GM12864 (cell line): ENCODE measurements at regions not wholly inside any gene's neighbourhood (a gene's known extent, or its start where the extent isn't known, plus 50 kb on each side); places are given as distances from the start of the nearest gene placed in this dataset.

Experiments used
- DNase-seq: peaks from one replicate; pipeline ENCODE4 v3.0.0-alpha.2; 2011; ENCODE audit warnings: low read depth
- H3K4me3 ChIP-seq: 2 replicates; pipeline ENCODE4 v1.5.1; 2011; ENCODE audit warnings: mild to moderate bottlenecking, low read depth, low read length, control low read depth
- CTCF ChIP-seq: IDR thresholded peaks from 2 replicates; pipeline ENCODE4 v1.5.1; 2011; ENCODE audit warnings: low read depth, mild to moderate bottlenecking, moderate library complexity, low read length, control low read depth, inconsistent platforms; ENCODE audit errors: missing control alignments

- no peak for DNase-seq
- no peak for TF ChIP-seq CTCF
- no peak overlapping the region for H3K4me3 ChIP-seq
These were observed 209.9 kb downstream of the COL4A1 start for GRCh38 chr13:110097013-110097412.

GRCh38 chr13:110092831-110093247, 214.1 kb downstream of the COL4A1 start:
- H3K4me3 ChIP-seq = no peak overlapping the region
- no peak for TF ChIP-seq CTCF
- no peak for DNase-seq

- peak; percentile 30 for TF ChIP-seq CTCF
- H3K4me3 ChIP-seq = no peak overlapping the region
- no peak for DNase-seq
These were observed 217.1 kb downstream of the COL4A1 start for GRCh38 chr13:110089815-110090214.

- H3K4me3 ChIP-seq = no peak overlapping the region
- no peak for TF ChIP-seq CTCF
- DNase-seq = no peak
These were observed 217.9 kb downstream of the COL4A1 start for GRCh38 chr13:110089100-110089499.

- no peak for DNase-seq
- no peak overlapping the region for H3K4me3 ChIP-seq
- no peak for TF ChIP-seq CTCF
These were observed 233.0 kb downstream of the COL4A1 start for GRCh38 chr13:110073982-110074381.

- DNase-seq = no peak
- no peak for TF ChIP-seq CTCF
- no peak overlapping the region for H3K4me3 ChIP-seq
These were observed 236.3 kb downstream of the COL4A1 start for GRCh38 chr13:110070511-110071120.

- TF ChIP-seq CTCF = no peak
- H3K4me3 ChIP-seq = no peak overlapping the region
- DNase-seq = no peak
These were observed 236.9 kb downstream of the COL4A1 start for GRCh38 chr13:110070046-110070445.
